Transverse colon (tissue), 4 donors: ENCODE measurements at regions not wholly inside any gene's neighbourhood (a gene's known extent, or its start where the extent isn't known, plus 50 kb on each side); places are given as distances from the start of the nearest gene placed in this dataset.
A peak's percentile ranks its signal among the peaks of the same experiment; 100 is the strongest.
"Not testable (repeated sequence)": the region's sequence is repeated elsewhere in the genome, so short reads cannot be mapped to it uniquely, and the experiment has no call there.

Source experiments
- DNase-seq: peaks from one replicate; pipeline ENCODE4 v3.0.0-alpha.2; 2019
- H3K27ac ChIP-seq, 4 donors: fragments of 200-600 bp; sonication (generic); 2 replicates each; pipeline ENCODE4 v1.5.1; 2016 to 2018; ENCODE audit warnings: inconsistent platforms in 4 of 4
- H3K27me3 ChIP-seq: fragments of 200-600 bp; sonication (generic); 2 replicates; pipeline ENCODE4 v1.5.1; 2017; ENCODE audit warnings: inconsistent platforms
- H3K36me3 ChIP-seq, 4 donors: fragments of 200-600 bp; sonication (generic); 2 replicates each; pipeline ENCODE4 v1.5.1; 2017 to 2019; ENCODE audit warnings: inconsistent platforms in 4 of 4
- H3K4me1 ChIP-seq, 4 donors: fragments of 200-600 bp; sonication (generic); 2 replicates each; pipeline ENCODE4 v1.5.1; 2017 to 2020; ENCODE audit warnings: inconsistent platforms in 4 of 4
- H3K4me3 ChIP-seq, 4 donors: fragments of 200-600 bp; sonication (generic); 1 replicate in 1 of 4; 2 replicates in 3 of 4; pipeline versions ENCODE4 v1.5.1 to v1.6.1; 2017 to 2019; ENCODE audit warnings: inconsistent platforms in 4 of 4
- H3K9me3 ChIP-seq, 2 donors: fragments of 200-600 bp; sonication (generic); 2 replicates each; pipeline ENCODE4 v1.5.1; 2017 to 2019; ENCODE audit warnings: inconsistent platforms in 2 of 2
- CTCF ChIP-seq, 5 experiments: fragments of 200-600 bp in 3 of 5; fragments of 450-650 bp in 2 of 5; sonication (generic) in 3 of 5; IDR thresholded peaks; 1 replicate in 2 of 5; 2 replicates in 3 of 5; pipeline ENCODE4 v1.5.1; 2016 to 2017; ENCODE audit warnings: antibody characterized with exemption in 5 of 5, inconsistent platforms in 3 of 5, mild to moderate bottlenecking in 2 of 5, moderate library complexity in 1 of 5
- EP300 ChIP-seq: sonication (generic); formaldehyde crosslinking; IDR thresholded peaks from one replicate; pipeline ENCODE4 v1.6.1; 2017; ENCODE audit warnings: antibody characterized with exemption, low read depth
- POLR2A ChIP-seq: fragments of 450-650 bp; IDR thresholded peaks from one replicate; pipeline ENCODE4 v1.6.1; 2016; ENCODE audit warnings: antibody characterized with exemption, mild to moderate bottlenecking, moderate library complexity
- POLR2AphosphoS5 ChIP-seq, 3 donors: sonication (generic); formaldehyde crosslinking; IDR thresholded peaks; one replicate each; pipeline ENCODE4 v1.6.1; 2016; ENCODE audit warnings: antibody characterized with exemption in 3 of 3
- WGBS, 2 donors: methylation state at CpG; one replicate each; pipeline ENCODE4 v1.1.5; 2018; ENCODE audit warnings: low coverage in 1 of 2; 5-methylcytosine and 5-hydroxymethylcytosine counted together
- in situ Hi-C, 4 donors: fragments of 200-750 bp; cut with MboI; loops; one replicate each; pipeline versions ENCODE4 v1.15.0 to v1.15.1; 2017; ENCODE audit warnings: low sequenced_read_pairs in 3 of 4, low pct_ligation_motif_present in 1 of 4, low pct_unique_long_range_greater_than_20kb in 1 of 4
- intact Hi-C: fragments of 100-400 bp; cut with DNase I; formaldehyde crosslinking; loops from one replicate; pipeline ENCODE4 v1.15.1; 2023; ENCODE audit warnings: low total_unique reads

- intact Hi-C loops: no loop called here
- TF ChIP-seq POLR2AphosphoS5 (IDR thresholded peaks at IDR 0.05): no peak
- TF ChIP-seq EP300: no peak
- TF ChIP-seq POLR2A: no peak
- no peak for TF ChIP-seq CTCF (IDR thresholded peaks at IDR 0.05)
- 58 to 79% methylated on average over 2 of the region's 2 CpGs for WGBS, 2 donors
Observed at GRCh38 chr2:185278761-185279160, 459.8 kb upstream of the FSIP2 start.

GRCh38 chr2:185279999-185280398 lies 458.6 kb upstream of the FSIP2 start:
- TF ChIP-seq POLR2AphosphoS5 (IDR thresholded peaks at IDR 0.05): no peak
- TF ChIP-seq CTCF (IDR thresholded peaks at IDR 0.05): peak in 2 of 5 experiments; percentile 10 to 11
- in situ Hi-C loops: no loop called here

More at GRCh38 chr2:185278761-185279160, 459.8 kb upstream of the FSIP2 start:
- Histone ChIP-seq H3K27ac (no peak overlapping the region), H3K36me3 (no peaks in the 10 kb centered on the region), H3K4me1 (no peaks in the 10 kb centered on the region), H3K4me3 (no peak overlapping the region), H3K27me3 (no peaks in the 10 kb centered on the region), H3K9me3 (no peaks in the 10 kb centered on the region)
- no peak for DNase-seq
- in situ Hi-C loops: no loop called here

GRCh38 chr2:185284696-185285095 lies 453.9 kb upstream of the FSIP2 start:
- DNase-seq: no peak
- Histone ChIP-seq H3K9me3 (no peaks in the 10 kb centered on the region), H3K27ac (no peak overlapping the region), H3K36me3 (no peaks in the 10 kb centered on the region), H3K4me3 (no peak overlapping the region), H3K4me1 (no peaks in the 10 kb centered on the region), H3K27me3 (no peaks in the 10 kb centered on the region)
- in situ Hi-C loops (no loop called here), intact Hi-C loops (no loop called here)
- TF ChIP-seq CTCF (IDR thresholded peaks at IDR 0.05) (no peak), POLR2AphosphoS5 (IDR thresholded peaks at IDR 0.05) (no peak), EP300 (no peak), POLR2A (no peak)

More at GRCh38 chr2:185279999-185280398, 458.6 kb upstream of the FSIP2 start:
- Histone ChIP-seq H3K27ac (no peak overlapping the region), H3K9me3 (no peaks in the 10 kb centered on the region), H3K36me3 (no peaks in the 10 kb centered on the region), H3K27me3 (no peaks in the 10 kb centered on the region), H3K4me3 (no peak overlapping the region), H3K4me1 (no peaks in the 10 kb centered on the region)
- DNase-seq: no peak
- intact Hi-C loops: no loop called here

GRCh38 chr2:185290012-185290411 lies 448.6 kb upstream of the FSIP2 start:
- H3K36me3 ChIP-seq, H3K27me3 ChIP-seq, in situ Hi-C loops, H3K4me3 ChIP-seq, intact Hi-C loops, H3K27ac ChIP-seq, H3K4me1 ChIP-seq, H3K9me3 ChIP-seq: not testable (repeated sequence)
- 68% methylated on average over 6 of the region's 6 CpGs; no CpG with 5 or more reads in 1 of the 2 donors for WGBS, 2 donors
- DNase-seq: peak; percentile 34

GRCh38 chr2:185291035-185291647 lies 447.5 kb upstream of the FSIP2 start:
- TF ChIP-seq EP300 (no peak), CTCF (IDR thresholded peaks at IDR 0.05) (peak; percentile 53 to 70 (median 64)), POLR2A (no peak), POLR2AphosphoS5 (IDR thresholded peaks at IDR 0.05) (no peak)
- Histone ChIP-seq H3K9me3 (no peaks in the 10 kb centered on the region), H3K27me3 (no peaks in the 10 kb centered on the region), H3K4me3 (no peak overlapping the region), H3K27ac (no peak overlapping the region), H3K36me3 (no peaks in the 10 kb centered on the region), H3K4me1 (no peaks in the 10 kb centered on the region)
- in situ Hi-C loops (no loop called here), intact Hi-C loops (no loop called here)
- DNase-seq: peak; percentile 54
- 25 to 45% methylated on average over 1 to 7 of the region's 7 CpGs for WGBS, 2 donors
